DMS53 treated with DMSO at 0.1 percent for 48 hours (cell line): ENCODE measurements at regions not wholly inside any gene's neighbourhood (a gene's known extent, or its start where the extent isn't known, plus 50 kb on each side); places are given as distances from the start of the nearest gene placed in this dataset.
"Not testable (repeated sequence)": the region's sequence is repeated elsewhere in the genome, so short reads cannot be mapped to it uniquely, and the experiment has no call there.

ENCODE experiments used
- DNase-seq: peaks from one replicate; lab custom pipeline; 2025; ENCODE audit not compliant: unreplicated experiment; lab: John Stamatoyannopoulos, UW

GRCh38 chr11:11220786-11221185 lies 132.3 kb downstream of the CSNK2A3 start:
- DNase-seq = no peak

DNA sequence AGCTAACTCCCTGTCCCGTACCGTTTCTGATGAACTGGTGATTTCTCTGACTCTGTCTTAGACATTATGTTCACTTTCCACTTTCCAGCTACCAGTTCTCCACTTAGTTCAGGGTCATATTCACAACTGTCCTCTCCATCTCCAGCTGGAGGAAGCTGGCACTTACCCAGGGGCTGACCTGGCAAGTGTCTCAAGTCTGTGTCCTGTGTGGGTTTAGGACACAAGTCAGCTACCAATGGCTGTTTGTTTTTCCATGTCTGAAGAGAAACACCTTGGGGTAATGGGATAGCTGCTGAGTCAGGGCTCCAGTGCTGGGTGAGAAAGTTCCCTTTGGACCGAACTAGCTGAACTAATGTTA lies 134.4 kb downstream of the CSNK2A3 start:
- peak; percentile 38 for DNase-seq

DNA sequence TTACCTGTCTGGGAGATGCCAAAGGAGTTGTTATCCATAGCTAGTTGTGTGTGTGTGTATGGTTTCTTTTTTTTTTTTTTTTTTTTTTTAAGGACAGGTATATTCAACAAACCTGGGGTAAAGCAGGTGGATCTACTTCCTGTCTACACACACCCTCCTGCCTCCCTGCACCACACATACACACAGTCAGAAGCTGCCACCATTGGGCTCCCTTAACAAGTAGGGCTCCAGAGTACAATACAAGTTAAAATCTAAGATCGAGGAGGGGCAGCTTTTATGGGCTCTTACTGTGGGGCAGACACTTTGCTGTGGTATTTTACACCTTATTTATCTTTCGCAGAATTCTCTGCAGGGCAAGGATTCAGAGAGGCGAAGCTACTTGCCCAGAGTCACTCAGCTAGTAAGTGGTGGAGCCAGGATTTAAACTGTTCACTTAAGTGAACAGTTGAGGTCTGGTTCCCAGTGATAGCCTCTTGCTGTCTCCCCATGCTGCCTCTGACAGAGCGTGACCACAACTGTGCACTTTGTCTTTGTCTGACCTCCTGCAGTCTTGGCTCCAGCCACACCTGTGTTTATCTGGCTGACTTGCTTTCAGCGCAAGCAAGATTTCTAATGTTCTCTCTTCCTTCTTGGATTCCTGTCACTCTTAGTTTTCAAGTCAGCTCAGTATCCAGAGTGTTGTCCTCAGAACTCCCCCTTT lies 135.0 kb downstream of the CSNK2A3 start:
- DNase-seq = no peak

GRCh38 chr11:11217289-11217928 lies 135.6 kb downstream of the CSNK2A3 start:
- DNase-seq = no peak

DNA sequence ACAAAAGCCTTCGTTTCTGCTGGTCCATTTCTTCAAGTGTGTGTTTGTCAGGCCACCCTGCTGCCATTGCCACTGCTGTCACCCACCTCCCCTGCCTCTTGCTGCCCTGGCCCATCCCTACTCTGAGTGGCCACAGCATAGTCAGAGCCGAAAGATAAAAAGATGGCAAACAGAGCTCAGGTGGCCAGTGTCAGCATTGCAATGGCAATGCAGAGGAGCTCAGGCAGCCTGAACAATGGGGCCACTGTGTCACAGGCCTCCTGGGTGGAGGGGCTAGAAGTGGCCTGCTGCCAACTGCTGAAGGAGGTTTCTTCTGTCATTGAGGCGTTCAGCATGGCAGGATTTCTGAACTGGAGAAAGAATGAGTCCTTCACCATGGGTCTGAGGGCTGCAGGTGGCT lies 137.1 kb downstream of the CSNK2A3 start:
- no peak for DNase-seq

GRCh38 chr11:11215058-11215815 lies 137.8 kb downstream of the CSNK2A3 start:
- DNase-seq = no peak

GRCh38 chr11:11213117-11213516 lies 139.9 kb downstream of the CSNK2A3 start:
- DNase-seq = no peak

GRCh38 chr11:11211888-11212287 lies 141.2 kb downstream of the CSNK2A3 start:
- DNase-seq = no peak

GRCh38 chr11:11211186-11211585 lies 141.9 kb downstream of the CSNK2A3 start:
- no peak for DNase-seq

DNA sequence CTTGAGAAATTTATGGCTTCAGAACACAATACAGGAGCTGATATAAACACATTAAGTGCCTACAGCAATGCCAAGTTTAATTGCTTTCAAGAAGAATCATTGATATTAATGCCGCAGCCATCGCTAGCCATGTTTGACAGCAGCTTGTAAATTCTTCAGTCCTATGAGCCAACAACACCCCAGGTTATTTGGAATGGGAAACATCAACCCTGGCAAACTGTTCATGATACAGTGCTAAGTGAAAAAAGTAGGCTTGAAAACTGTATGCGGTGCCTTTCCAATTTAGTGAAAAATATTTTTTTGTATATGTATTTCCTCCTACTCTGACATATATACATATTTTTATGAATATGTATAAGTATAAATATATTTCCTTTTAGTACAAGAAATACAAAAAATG lies 142.6 kb downstream of the CSNK2A3 start:
- DNase-seq = no peak

GRCh38 chr11:11209967-11210366 lies 143.1 kb downstream of the CSNK2A3 start:
- DNase-seq = no peak

DNA sequence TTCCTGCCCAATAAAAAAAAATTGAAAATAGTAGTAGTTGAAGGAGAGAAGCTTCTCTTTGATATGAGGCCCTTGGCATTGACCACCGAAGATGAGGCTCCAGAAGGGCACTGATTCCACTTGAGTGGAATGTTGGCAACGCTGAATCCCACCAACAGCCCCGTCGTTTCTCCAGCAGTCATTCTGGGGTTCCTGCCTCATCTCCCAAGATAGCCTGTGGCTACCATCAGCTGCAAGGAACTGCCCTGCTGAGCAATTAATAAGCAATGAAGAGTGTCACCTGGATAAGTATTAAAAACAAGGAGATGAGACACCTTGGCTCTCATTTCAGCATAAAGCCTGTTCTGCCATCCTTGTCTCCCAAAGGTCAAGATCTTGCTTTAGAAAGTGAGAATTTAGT lies 144.1 kb downstream of the CSNK2A3 start:
- DNase-seq = no peak

- no peak for DNase-seq
Measured at GRCh38 chr11:11207428-11207827, 145.6 kb downstream of the CSNK2A3 start.

GRCh38 chr11:11206484-11206883 lies 146.6 kb downstream of the CSNK2A3 start:
- no peak for DNase-seq

DNA sequence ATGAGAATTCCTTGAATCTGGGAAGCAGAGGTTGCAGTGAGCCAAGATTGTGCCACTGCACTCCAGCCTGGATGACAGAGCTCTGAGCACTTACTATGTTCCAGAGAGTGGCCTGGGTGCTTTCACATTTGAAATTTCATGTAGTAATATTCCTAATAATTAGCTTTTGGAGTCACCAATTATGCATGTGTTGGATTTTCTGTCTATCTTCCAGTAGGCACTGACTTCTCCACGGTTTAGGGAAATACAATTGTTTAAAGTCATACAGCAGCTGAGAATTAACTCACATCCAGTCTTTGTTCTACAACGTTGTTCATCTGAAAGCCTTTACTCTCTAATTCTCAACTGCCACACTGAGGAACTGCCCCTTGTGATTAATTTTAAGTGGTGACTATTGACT lies 150.2 kb downstream of the CSNK2A3 start:
- DNase-seq = no peak

DNA sequence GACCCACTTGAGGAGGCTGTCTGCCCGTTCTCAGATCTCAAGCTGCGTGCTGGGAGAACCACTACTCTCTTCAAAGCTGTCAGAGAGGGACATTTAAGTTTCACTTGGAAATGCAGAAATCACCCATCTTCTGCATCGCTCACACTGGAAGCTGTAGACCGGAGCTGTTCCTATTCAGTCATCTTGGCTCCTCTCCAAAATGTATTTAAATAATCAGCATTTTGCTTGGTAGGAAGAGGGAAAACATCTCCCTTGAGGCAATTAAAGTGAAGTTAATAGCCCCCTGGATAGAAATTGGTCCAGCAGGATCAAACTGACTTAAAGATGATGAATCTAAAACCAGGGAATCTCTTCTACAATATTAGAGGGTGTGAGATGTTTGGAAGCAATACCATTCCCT lies 151.7 kb downstream of the CSNK2A3 start:
- DNase-seq = not testable (repeated sequence)

- DNase-seq = no peak
Measured at GRCh38 chr11:11192541-11192940, 160.5 kb downstream of the CSNK2A3 start.

GRCh38 chr11:11189506-11189905 lies 163.5 kb downstream of the CSNK2A3 start:
- no peak for DNase-seq

- DNase-seq = no peak
Measured at GRCh38 chr11:11186249-11186648, 166.8 kb downstream of the CSNK2A3 start.

GRCh38 chr11:11182261-11182660 lies 170.8 kb downstream of the CSNK2A3 start:
- DNase-seq = no peak

DNA sequence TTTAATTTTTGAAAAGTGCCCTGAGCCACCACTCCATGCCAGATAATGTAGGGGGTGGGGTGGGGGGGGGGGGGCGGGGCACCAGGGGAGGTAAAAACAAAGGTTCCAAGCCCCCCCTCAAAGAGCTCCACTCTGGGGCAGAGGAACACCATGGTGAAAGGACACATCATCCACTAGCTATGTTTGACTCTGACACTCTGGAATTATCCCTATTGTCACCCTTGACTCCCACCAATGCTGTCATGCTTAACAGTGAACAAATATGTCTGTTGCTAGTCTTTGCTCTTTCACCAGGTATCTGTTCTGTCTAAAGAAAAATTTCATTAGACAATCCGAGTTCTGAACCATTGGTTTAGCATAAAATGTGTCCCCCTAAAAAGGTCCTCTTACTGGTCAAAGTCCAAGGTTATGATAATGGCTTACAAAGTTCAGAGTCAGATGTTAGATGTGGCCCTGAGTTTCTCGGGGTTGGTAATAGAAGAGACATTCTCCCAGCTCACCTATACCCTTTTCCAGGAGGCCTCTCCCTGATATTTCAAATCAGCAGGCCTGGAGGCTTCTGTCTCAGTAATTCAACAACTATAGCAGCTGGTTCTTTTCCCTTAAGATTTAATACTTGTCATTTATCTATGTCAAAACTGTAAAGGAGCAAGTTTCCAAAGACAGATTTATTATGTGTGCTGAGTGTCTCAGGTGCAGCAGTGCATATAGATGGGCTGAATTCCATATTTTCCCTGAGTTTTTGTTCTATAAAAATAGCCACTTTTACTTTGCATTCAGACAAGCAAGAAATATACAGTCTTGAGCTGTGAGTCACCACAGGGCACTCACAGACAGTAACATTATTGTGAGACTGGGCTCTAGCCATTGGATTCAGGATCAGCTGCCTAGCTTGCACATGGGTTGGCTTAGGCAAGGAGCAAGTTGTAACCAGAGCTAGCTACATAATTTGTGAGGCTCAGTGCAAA lies 174.1 kb downstream of the CSNK2A3 start:
- DNase-seq = peak; percentile 10
